ENCODE measurements at regions not wholly inside any gene's neighbourhood (a gene's known extent, or its start where the extent isn't known, plus 50 kb on each side); places are given as distances from the start of the nearest gene placed in this dataset.

- TF ChIP-seq CTCF (conservative IDR thresholded peaks at IDR 0.05; ENCODE audit: low read depth in 2 of 2): no peak
- no peak for TF ChIP-seq POLR2AphosphoS5 (IDR thresholded peaks at IDR 0.05; ENCODE audit: low read depth)
- TF ChIP-seq CREB1 (CRISPR knock-in tag; IDR thresholded peaks at IDR 0.05; ENCODE audit: low read depth): no peak
- TF ChIP-seq ZNF331 (CRISPR knock-in tag; IDR thresholded peaks at IDR 0.05; ENCODE audit: low read depth): no peak
- no peak for TF ChIP-seq STAT1 (IDR thresholded peaks at IDR 0.05; ENCODE audit: unreplicated experiment)
- TF ChIP-seq NANOG (IDR thresholded peaks at IDR 0.05; ENCODE audit: borderline replicate concordance): no peak
- no peak for TF ChIP-seq REST (IDR thresholded peaks at IDR 0.05; ENCODE audit: unreplicated experiment)
- no peak for TF ChIP-seq ETS1 (IDR thresholded peaks at IDR 0.05)
- no peak for TF ChIP-seq ZNF114 (CRISPR knock-in tag; IDR thresholded peaks at IDR 0.05)
- TF ChIP-seq EZH2phosphoT487 (IDR thresholded peaks at IDR 0.05; ENCODE audit: unreplicated experiment): no peak
Observed at GRCh38 chr4:156117743-156118142, 164.1 kb upstream of the CTSO start (continued).

GRCh38 chr4:156116991-156117390 lies 163.3 kb upstream of the CTSO start:
- H3K79me2 ChIP-seq (replicated peaks; ENCODE audit: insufficient read depth): no peaks in the 10 kb centered on the region
- no peaks in the 10 kb centered on the region for H4K20me1 ChIP-seq (replicated peaks; ENCODE audit: insufficient read depth)
- no peak overlapping the region for H3K27ac ChIP-seq (ENCODE audit: low read depth)
- ATAC-seq (no peak), DNase-seq (ENCODE audit: low spot score) (no peak)
- no peaks in the 10 kb centered on the region for H3K36me3 ChIP-seq (ENCODE audit: insufficient read depth)
- Mint-ChIP-seq H3K27ac (no peak overlapping the region), H3K9me3 (no peaks in the 10 kb centered on the region), H3K36me3 (ENCODE audit: low read depth) (no peaks in the 10 kb centered on the region), H3K4me3 (no peak overlapping the region), H3K4me1 (peaks cover 2% of the 10 kb centered on the region; the same call in 1 of the 3 replicates), H3K27me3 (ENCODE audit: insufficient read depth, low read depth, poor library complexity) (no peaks in the 10 kb centered on the region)
- no peak overlapping the region for H3K4me3 ChIP-seq
- H3F3A ChIP-seq (replicated peaks; ENCODE audit: low read depth): no peaks in the 10 kb centered on the region
- no peak overlapping the region for H2AFZ ChIP-seq
- H3K9me2 ChIP-seq (ENCODE audit: insufficient read depth): no peaks in the 10 kb centered on the region
- H3K27me3 ChIP-seq (ENCODE audit: insufficient read depth): no peaks in the 10 kb centered on the region
- H3K4me2 ChIP-seq: no peak overlapping the region
- peaks cover 8% of the 10 kb centered on the region; the same call in 1 of the 2 replicates for H3K4me1 ChIP-seq (ENCODE audit: insufficient read depth)
- TF ChIP-seq JUNB (IDR thresholded peaks at IDR 0.05; ENCODE audit: unreplicated experiment): no peak
- no peak for TF ChIP-seq POLR2AphosphoS5 (IDR thresholded peaks at IDR 0.05; ENCODE audit: low read depth)
- TF ChIP-seq ZNF331 (CRISPR knock-in tag; IDR thresholded peaks at IDR 0.05; ENCODE audit: low read depth): no peak
- no peak for TF ChIP-seq ZNF462 (CRISPR knock-in tag; IDR thresholded peaks at IDR 0.05)
- no peak for TF ChIP-seq EZH2 (IDR thresholded peaks at IDR 0.05; ENCODE audit: low read depth, unreplicated experiment)

Data from GM23338 (cell line).